Keratinocyte (primary cell): ENCODE measurements at regions not wholly inside any gene's neighbourhood (a gene's known extent, or its start where the extent isn't known, plus 50 kb on each side); places are given as distances from the start of the nearest gene placed in this dataset.
A peak's percentile ranks its signal among the peaks of the same experiment; 100 is the strongest.

ENCODE experiments used
- DNase-seq: peaks from one replicate; pipeline ENCODE4 v3.0.0-alpha.2; 2011; ENCODE audit warnings: low read depth, missing footprints, low spot score
- FAIRE-seq: peaks from 2 replicates; lab custom pipeline; 2011; peaks lifted over from hg19 to GRCh38; lab: Jason Lieb, UNC
- H2AFZ ChIP-seq: 2 replicates; pipeline ENCODE4 v1.6.0; 2012; ENCODE audit warnings: low read length, control low read depth, inconsistent platforms; ENCODE audit not compliant: control insufficient read depth
- H3K27ac ChIP-seq: 2 replicates; pipeline ENCODE4 v1.5.1; 2011; ENCODE audit warnings: low read length; ENCODE audit not compliant: control insufficient read depth, insufficient read depth
- H3K27me3 ChIP-seq: 3 replicates; pipeline ENCODE4 v1.6.0; 2011; ENCODE audit warnings: low read length; ENCODE audit not compliant: control insufficient read depth, insufficient read depth; ENCODE audit errors: extremely low read depth
- H3K36me3 ChIP-seq, 2 experiments: 2 replicates in 1 of 2; 3 replicates in 1 of 2; pipeline ENCODE4 v1.5.1; 2011; ENCODE audit warnings: low read length in 2 of 2, mild to moderate bottlenecking in 1 of 2; ENCODE audit not compliant: control insufficient read depth in 2 of 2, insufficient read depth in 2 of 2; ENCODE audit errors: extremely low read depth in 1 of 2
- H3K4me1 ChIP-seq: 3 replicates; pipeline ENCODE4 v1.5.1; 2011; ENCODE audit warnings: low read length; ENCODE audit not compliant: control insufficient read depth, insufficient read depth; ENCODE audit errors: extremely low read depth
- H3K4me2 ChIP-seq: 3 replicates; pipeline ENCODE4 v1.6.0; 2011; ENCODE audit warnings: low read depth, low read length; ENCODE audit not compliant: control insufficient read depth, insufficient read depth; ENCODE audit errors: extremely low read depth
- H3K4me3 ChIP-seq, 3 experiments: fragments of 200-600 bp in 1 of 3; sonication (generic) in 1 of 3; 2 replicates in 2 of 3; 3 replicates in 1 of 3; pipeline ENCODE4 v1.5.1; 2011 to 2016; ENCODE audit warnings: low read length in 3 of 3, mild to moderate bottlenecking in 3 of 3, control low read depth in 2 of 3, inconsistent platforms in 1 of 3, low read depth in 1 of 3, mixed read lengths in 1 of 3, mixed run types in 1 of 3, moderate library complexity in 1 of 3; ENCODE audit not compliant: control insufficient read depth in 2 of 3, insufficient read depth in 2 of 3; ENCODE audit errors: extremely low read depth in 1 of 3
- H3K79me2 ChIP-seq: 2 replicates; pipeline ENCODE4 v1.6.0; 2012; ENCODE audit warnings: low read length; ENCODE audit not compliant: control insufficient read depth, insufficient read depth
- H3K9ac ChIP-seq: 3 replicates; pipeline ENCODE4 v1.6.0; 2011; ENCODE audit warnings: low read length; ENCODE audit not compliant: control insufficient read depth, insufficient read depth; ENCODE audit errors: extremely low read depth
- H3K9me1 ChIP-seq: 3 replicates; pipeline ENCODE4 v1.6.0; 2011; ENCODE audit warnings: low read length; ENCODE audit not compliant: control insufficient read depth, insufficient read depth; ENCODE audit errors: extremely low read depth
- H3K9me3 ChIP-seq: 2 replicates; pipeline ENCODE4 v1.5.1; 2012; ENCODE audit warnings: low read depth, low read length; ENCODE audit not compliant: control insufficient read depth
- H4K20me1 ChIP-seq: 3 replicates; pipeline ENCODE4 v1.6.0; 2011; ENCODE audit warnings: low read length; ENCODE audit not compliant: control insufficient read depth, insufficient read depth; ENCODE audit errors: extremely low read depth
- EZH2 ChIP-seq: IDR thresholded peaks from one replicate; pipeline ENCODE4 v1.6.1; 2012; ENCODE audit warnings: inconsistent platforms, mild to moderate bottlenecking, low read length, moderate library complexity
- dilution Hi-C: fragments of 300-500 bp; cut with MboI; formaldehyde crosslinking; loops from one replicate; pipeline ENCODE4 v1.7.0; 2020; ENCODE audit warnings: low sequenced_read_pairs; ENCODE audit not compliant: extremely low pct_ligation_motif_present
- TF ChIP-seq, protein P1 (sequence below), 3 experiments: IDR thresholded peaks in 1 of 3; conservative IDR thresholded peaks in 1 of 3; optimal IDR thresholded peaks in 1 of 3; 2 replicates in 2 of 3; 3 replicates in 1 of 3; pipeline versions ENCODE3 to v1.5.1; 2011; ENCODE audit warnings: low read length in 3 of 3, mild to moderate bottlenecking in 3 of 3, moderate library complexity in 2 of 3, control low read depth in 1 of 3, inconsistent platforms in 1 of 3; ENCODE audit not compliant: insufficient read depth in 2 of 3; ENCODE audit errors: extremely low read depth in 1 of 3

DNA sequence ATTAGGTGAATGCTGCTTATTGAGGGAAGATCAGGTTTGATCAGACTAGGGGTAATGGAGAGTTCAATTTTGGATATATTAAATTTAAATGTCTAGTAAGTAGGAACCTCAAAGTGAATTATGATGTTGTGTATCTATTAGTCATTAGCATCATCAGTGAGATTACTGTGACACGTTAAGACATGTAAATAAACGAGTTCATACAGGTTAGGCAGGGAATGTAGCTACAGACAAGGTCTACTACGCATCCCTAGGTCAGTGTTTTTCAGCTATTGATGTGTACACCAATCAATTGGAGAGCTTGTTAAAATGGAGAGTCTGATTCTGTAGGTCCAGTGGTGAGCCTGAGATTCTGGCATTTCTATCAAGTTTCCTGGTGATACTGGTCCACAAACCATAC, 120.1 kb upstream of the LRRC4C start:
- FAIRE-seq (no peak), DNase-seq (peak; percentile 44)
- Histone ChIP-seq H3K4me3 (no peak overlapping the region), H3K79me2 (no peaks in the 10 kb centered on the region), H4K20me1 (no peaks in the 10 kb centered on the region), H3K4me2 (no peak overlapping the region), H3K36me3 (no peaks in the 10 kb centered on the region), H3K9ac (no peak overlapping the region), H2AFZ (no peak overlapping the region), H3K9me1 (no peaks in the 10 kb centered on the region), H3K4me1 (no peaks in the 10 kb centered on the region), H3K27me3 (no peaks in the 10 kb centered on the region), H3K27ac (no peak overlapping the region), H3K9me3 (no peaks in the 10 kb centered on the region)
- TF ChIP-seq, protein P1, sequence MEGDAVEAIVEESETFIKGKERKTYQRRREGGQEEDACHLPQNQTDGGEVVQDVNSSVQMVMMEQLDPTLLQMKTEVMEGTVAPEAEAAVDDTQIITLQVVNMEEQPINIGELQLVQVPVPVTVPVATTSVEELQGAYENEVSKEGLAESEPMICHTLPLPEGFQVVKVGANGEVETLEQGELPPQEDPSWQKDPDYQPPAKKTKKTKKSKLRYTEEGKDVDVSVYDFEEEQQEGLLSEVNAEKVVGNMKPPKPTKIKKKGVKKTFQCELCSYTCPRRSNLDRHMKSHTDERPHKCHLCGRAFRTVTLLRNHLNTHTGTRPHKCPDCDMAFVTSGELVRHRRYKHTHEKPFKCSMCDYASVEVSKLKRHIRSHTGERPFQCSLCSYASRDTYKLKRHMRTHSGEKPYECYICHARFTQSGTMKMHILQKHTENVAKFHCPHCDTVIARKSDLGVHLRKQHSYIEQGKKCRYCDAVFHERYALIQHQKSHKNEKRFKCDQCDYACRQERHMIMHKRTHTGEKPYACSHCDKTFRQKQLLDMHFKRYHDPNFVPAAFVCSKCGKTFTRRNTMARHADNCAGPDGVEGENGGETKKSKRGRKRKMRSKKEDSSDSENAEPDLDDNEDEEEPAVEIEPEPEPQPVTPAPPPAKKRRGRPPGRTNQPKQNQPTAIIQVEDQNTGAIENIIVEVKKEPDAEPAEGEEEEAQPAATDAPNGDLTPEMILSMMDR (optimal IDR thresholded peaks at IDR 0.05 in 1 of 3, IDR thresholded peaks at IDR 0.05 in 1 of 3, conservative IDR thresholded peaks at IDR 0.05 in 1 of 3; ENCODE audit: extremely low read depth in 1 of 3, insufficient read depth in 2 of 3, low read length in 3 of 3), result no peak
- no peak for TF ChIP-seq EZH2
- dilution Hi-C loops, result no loop called here

DNA sequence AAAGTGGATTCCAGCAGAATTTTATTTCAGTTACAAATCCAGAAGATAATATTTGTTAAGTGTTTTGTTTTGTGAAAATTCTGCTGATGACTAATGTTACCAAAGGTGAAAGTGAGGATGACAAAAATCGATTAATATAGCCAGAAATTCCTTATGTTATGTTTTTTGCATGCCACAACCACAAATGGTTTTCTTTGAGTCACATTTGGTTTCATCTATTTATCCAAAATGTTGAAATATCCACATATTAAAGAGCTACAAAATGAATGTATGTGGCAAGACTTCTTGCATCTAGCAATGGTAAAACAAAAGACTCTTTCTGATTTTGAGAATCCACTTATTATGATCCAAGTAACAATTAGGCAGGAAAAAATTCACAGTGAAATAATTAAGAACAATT, 150.1 kb upstream of the LRRC4C start:
- Histone ChIP-seq H3K4me3 (no peak overlapping the region), H3K27ac (no peak overlapping the region), H2AFZ (no peak overlapping the region), H4K20me1 (no peaks in the 10 kb centered on the region), H3K36me3 (no peaks in the 10 kb centered on the region), H3K9ac (no peak overlapping the region), H3K79me2 (no peaks in the 10 kb centered on the region), H3K4me2 (no peak overlapping the region), H3K9me1 (no peaks in the 10 kb centered on the region), H3K4me1 (no peaks in the 10 kb centered on the region), H3K27me3 (no peaks in the 10 kb centered on the region), H3K9me3 (no peaks in the 10 kb centered on the region)
- DNase-seq (no peak), FAIRE-seq (no peak)
- dilution Hi-C loops, result no loop called here
- TF ChIP-seq, protein P1 (optimal IDR thresholded peaks at IDR 0.05 in 1 of 3, IDR thresholded peaks at IDR 0.05 in 1 of 3, conservative IDR thresholded peaks at IDR 0.05 in 1 of 3; ENCODE audit: extremely low read depth in 1 of 3, insufficient read depth in 2 of 3, low read length in 3 of 3), result no peak
- TF ChIP-seq EZH2, result no peak
